ENCODE measurements at regions not wholly inside any gene's neighbourhood (a gene's known extent, or its start where the extent isn't known, plus 50 kb on each side); places are given as distances from the start of the nearest gene placed in this dataset.

GRCh38 chr4:54898656-54899340 is 226.6 kb downstream of the KDR start:
- peaks cover 12 to 17% of the 10 kb centered on the region in 2 donors for H3K4me1 ChIP-seq
- H3K36me3 ChIP-seq = no peaks in the 10 kb centered on the region
- H3K27me3 ChIP-seq = no peaks in the 10 kb centered on the region
- no peak overlapping the region for H3K27ac ChIP-seq
- WGBS, 2 donors = 73 to 86% methylated on average over 2 of the region's 2 CpGs
- DNase-seq = no peak
- TF ChIP-seq POLR2A (IDR thresholded peaks at IDR 0.05) = no peak
- TF ChIP-seq, protein P1, sequence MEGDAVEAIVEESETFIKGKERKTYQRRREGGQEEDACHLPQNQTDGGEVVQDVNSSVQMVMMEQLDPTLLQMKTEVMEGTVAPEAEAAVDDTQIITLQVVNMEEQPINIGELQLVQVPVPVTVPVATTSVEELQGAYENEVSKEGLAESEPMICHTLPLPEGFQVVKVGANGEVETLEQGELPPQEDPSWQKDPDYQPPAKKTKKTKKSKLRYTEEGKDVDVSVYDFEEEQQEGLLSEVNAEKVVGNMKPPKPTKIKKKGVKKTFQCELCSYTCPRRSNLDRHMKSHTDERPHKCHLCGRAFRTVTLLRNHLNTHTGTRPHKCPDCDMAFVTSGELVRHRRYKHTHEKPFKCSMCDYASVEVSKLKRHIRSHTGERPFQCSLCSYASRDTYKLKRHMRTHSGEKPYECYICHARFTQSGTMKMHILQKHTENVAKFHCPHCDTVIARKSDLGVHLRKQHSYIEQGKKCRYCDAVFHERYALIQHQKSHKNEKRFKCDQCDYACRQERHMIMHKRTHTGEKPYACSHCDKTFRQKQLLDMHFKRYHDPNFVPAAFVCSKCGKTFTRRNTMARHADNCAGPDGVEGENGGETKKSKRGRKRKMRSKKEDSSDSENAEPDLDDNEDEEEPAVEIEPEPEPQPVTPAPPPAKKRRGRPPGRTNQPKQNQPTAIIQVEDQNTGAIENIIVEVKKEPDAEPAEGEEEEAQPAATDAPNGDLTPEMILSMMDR (IDR thresholded peaks at IDR 0.05) = no peak
- H3K9me3 ChIP-seq = no peaks in the 10 kb centered on the region
- H3K4me3 ChIP-seq (replicated peaks in 1 of 3) = no peak overlapping the region
- intact Hi-C loops (cut with DNase I) = no loop called here

GRCh38 chr4:54898056-54898562 is 227.3 kb downstream of the KDR start:
- no peaks in the 10 kb centered on the region for H3K36me3 ChIP-seq
- H3K27me3 ChIP-seq = no peaks in the 10 kb centered on the region
- H3K9me3 ChIP-seq = no peaks in the 10 kb centered on the region
- no peak overlapping the region for H3K4me3 ChIP-seq (replicated peaks in 1 of 3)
- no peak for DNase-seq
- peaks cover 8 to 14% of the 10 kb centered on the region in 2 donors for H3K4me1 ChIP-seq
- no peak overlapping the region for H3K27ac ChIP-seq
- 89 to 96% methylated on average over 1 of the region's 1 CpG for WGBS, 2 donors
- TF ChIP-seq POLR2A (IDR thresholded peaks at IDR 0.05) = no peak
- TF ChIP-seq, protein P1 (IDR thresholded peaks at IDR 0.05) = no peak
- intact Hi-C loops (cut with DNase I) = no loop called here

GRCh38 chr4:54897590-54897989 is 227.8 kb downstream of the KDR start:
- Histone ChIP-seq H3K36me3 (no peaks in the 10 kb centered on the region), H3K4me3 (replicated peaks in 1 of 3) (no peak overlapping the region), H3K9me3 (no peaks in the 10 kb centered on the region), H3K27ac (no peak overlapping the region), H3K27me3 (no peaks in the 10 kb centered on the region), H3K4me1 (peaks cover 3 to 9% of the 10 kb centered on the region in 2 donors)
- TF ChIP-seq POLR2A (IDR thresholded peaks at IDR 0.05) = no peak
- TF ChIP-seq, protein P1 (IDR thresholded peaks at IDR 0.05) = no peak
- WGBS, 2 donors = 97 to 100% methylated on average over 1 of the region's 1 CpG
- intact Hi-C loops (cut with DNase I) = no loop called here
- no peak for DNase-seq

- Histone ChIP-seq H3K4me1 (peaks cover 0 to 6% of the 10 kb centered on the region in 2 donors), H3K4me3 (replicated peaks in 1 of 3) (no peak overlapping the region), H3K36me3 (no peaks in the 10 kb centered on the region), H3K27ac (no peak overlapping the region), H3K27me3 (no peaks in the 10 kb centered on the region), H3K9me3 (no peaks in the 10 kb centered on the region)
- TF ChIP-seq, protein P1 (IDR thresholded peaks at IDR 0.05) = no peak
- TF ChIP-seq POLR2A (IDR thresholded peaks at IDR 0.05) = no peak
- WGBS, 2 donors = 48 to 68% methylated on average over 2 of the region's 2 CpGs
- no peak for DNase-seq
- intact Hi-C loops (cut with DNase I) = no loop called here
These were observed 224.9 kb downstream of the KIT start for GRCh38 chr4:54882616-54883015.

DNA sequence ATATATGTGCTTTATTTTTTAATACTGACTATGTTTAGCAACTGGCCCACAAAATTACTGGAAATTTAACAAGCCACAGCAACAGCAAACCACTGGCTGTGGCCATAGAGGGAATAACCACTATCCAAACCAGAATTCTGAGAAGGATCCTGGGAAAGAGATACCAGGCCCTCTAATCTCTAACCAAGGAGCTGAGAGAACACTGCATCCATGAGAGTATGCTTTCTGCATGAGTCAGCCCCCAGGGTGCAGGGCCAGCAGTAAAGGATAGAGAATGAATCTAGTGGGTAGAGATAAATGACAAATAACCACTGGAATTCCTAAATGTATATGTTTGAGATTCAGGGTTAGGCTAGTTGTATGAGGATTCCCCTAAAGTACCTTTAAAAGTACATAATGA is 221.8 kb downstream of the KIT start:
- TF ChIP-seq, protein P1 (IDR thresholded peaks at IDR 0.05) = no peak
- no peak for TF ChIP-seq POLR2A (IDR thresholded peaks at IDR 0.05)
- H3K4me1 ChIP-seq = peaks cover 0 to 6% of the 10 kb centered on the region in 2 donors
- H3K27me3 ChIP-seq = no peaks in the 10 kb centered on the region
- no peak for DNase-seq
- no peaks in the 10 kb centered on the region for H3K9me3 ChIP-seq
- H3K4me3 ChIP-seq (replicated peaks in 1 of 3) = no peak overlapping the region
- no peaks in the 10 kb centered on the region for H3K36me3 ChIP-seq
- no peak overlapping the region for H3K27ac ChIP-seq
- intact Hi-C loops (cut with DNase I) = no loop called here
